CD4-positive, alpha-beta T cell treated with Interferon alpha-2 for 1 hour (primary cell): ENCODE measurements at regions not wholly inside any gene's neighbourhood (a gene's known extent, or its start where the extent isn't known, plus 50 kb on each side); places are given as distances from the start of the nearest gene placed in this dataset.
"Not testable (repeated sequence)": the region's sequence is repeated elsewhere in the genome, so short reads cannot be mapped to it uniquely, and the experiment has no call there.

Experiments used
- DNase-seq, 2 donors: peaks; one replicate each; pipeline ENCODE4 v3.0.0-alpha.2; 2020 to 2022

GRCh38 chr4:18480928-18481327 lies 459.4 kb upstream of the LCORL start:
- no peak for DNase-seq

- no peak for DNase-seq
Observed at GRCh38 chr4:18480342-18480741, 458.8 kb upstream of the LCORL start.

GRCh38 chr4:18479825-18480224 lies 458.3 kb upstream of the LCORL start:
- no peak for DNase-seq

- no peak for DNase-seq
Observed at GRCh38 chr4:18463987-18464559, 442.5 kb upstream of the LCORL start.

- DNase-seq = no peak
Observed at GRCh38 chr4:18458465-18458864, 436.9 kb upstream of the LCORL start.

- no peak for DNase-seq
Observed at GRCh38 chr4:18454349-18454748, 432.8 kb upstream of the LCORL start.

- no peak for DNase-seq
Observed at GRCh38 chr4:18445110-18445509, 423.6 kb upstream of the LCORL start.

- no peak for DNase-seq
Observed at GRCh38 chr4:18444206-18444605, 422.7 kb upstream of the LCORL start.

- DNase-seq = no peak
Observed at GRCh38 chr4:18442957-18443356, 421.4 kb upstream of the LCORL start.

- no peak for DNase-seq
Observed at GRCh38 chr4:18441676-18442075, 420.1 kb upstream of the LCORL start.

- DNase-seq = no peak
Observed at GRCh38 chr4:18441203-18441590, 419.6 kb upstream of the LCORL start.

- no peak for DNase-seq
Observed at GRCh38 chr4:18440527-18441202, 419.1 kb upstream of the LCORL start.

GRCh38 chr4:18439311-18439710 lies 417.8 kb upstream of the LCORL start:
- DNase-seq = no peak

GRCh38 chr4:18435781-18436180 lies 414.2 kb upstream of the LCORL start:
- DNase-seq = no peak

- no peak for DNase-seq
Observed at GRCh38 chr4:18422685-18423084, 401.1 kb upstream of the LCORL start.

- DNase-seq = no peak
Observed at GRCh38 chr4:18421519-18421918, 400.0 kb upstream of the LCORL start.

- no peak for DNase-seq
Observed at GRCh38 chr4:18419780-18420179, 398.2 kb upstream of the LCORL start.

- not testable (repeated sequence) for DNase-seq
Observed at GRCh38 chr4:18418195-18418898, 396.8 kb upstream of the LCORL start.

- DNase-seq = not testable (repeated sequence)
Observed at GRCh38 chr4:18417651-18418050, 396.1 kb upstream of the LCORL start.

- no peak for DNase-seq
Observed at GRCh38 chr4:18406264-18406663, 384.7 kb upstream of the LCORL start.

GRCh38 chr4:18405054-18405453 lies 383.5 kb upstream of the LCORL start:
- no peak for DNase-seq

GRCh38 chr4:18404642-18405041 lies 383.1 kb upstream of the LCORL start:
- DNase-seq = no peak

GRCh38 chr4:18403327-18403726 lies 381.8 kb upstream of the LCORL start:
- no peak for DNase-seq

GRCh38 chr4:18401868-18402267 lies 380.3 kb upstream of the LCORL start:
- DNase-seq = no peak
